Nephron (organoid): ENCODE measurements at regions not wholly inside any gene's neighbourhood (a gene's known extent, or its start where the extent isn't known, plus 50 kb on each side); places are given as distances from the start of the nearest gene placed in this dataset.
A peak's percentile ranks its signal among the peaks of the same experiment; 100 is the strongest.

Experiments
- H3K27ac Mint-ChIP-seq, 3 experiments: 2 replicates each; pipeline ENCODE4 v1.8.0; 2020; ENCODE audit warnings: mixed read lengths in 3 of 3, mild to moderate bottlenecking in 2 of 3, moderate library complexity in 1 of 3
- H3K27me3 Mint-ChIP-seq: 2 replicates; pipeline ENCODE4 v1.8.0; 2021; ENCODE audit warnings: low read depth, mild to moderate bottlenecking, moderate library complexity, mixed read lengths
- H3K36me3 Mint-ChIP-seq: 2 replicates; pipeline ENCODE4 v1.8.0; 2020; ENCODE audit warnings: low read depth, mixed read lengths
- H3K4me1 Mint-ChIP-seq: 2 replicates; pipeline ENCODE4 v1.8.0; 2020; ENCODE audit warnings: mixed read lengths
- H3K4me3 Mint-ChIP-seq, 3 experiments: 2 replicates each; pipeline ENCODE4 v1.8.0; 2020; ENCODE audit warnings: mild to moderate bottlenecking in 3 of 3, mixed read lengths in 3 of 3, moderate library complexity in 2 of 3
- H3K9me3 Mint-ChIP-seq: 2 replicates; pipeline ENCODE4 v1.8.0; 2020; ENCODE audit warnings: mixed read lengths
- CTCF ChIP-seq, 3 experiments: fragments of 200-600 bp; sonication (generic); IDR thresholded peaks; one replicate each; pipeline ENCODE4 v1.5.0; 2021; ENCODE audit warnings: antibody characterized with exemption in 3 of 3; ENCODE audit not compliant: unreplicated experiment in 3 of 3

GRCh38 chr10:111357859-111358258 is 281.0 kb downstream of the ADRA2A start:
- H3K27me3 Mint-ChIP-seq, result peaks cover 3% of the 10 kb centered on the region
- peaks cover 5% of the 10 kb centered on the region for H3K4me1 Mint-ChIP-seq
- no peaks in the 10 kb centered on the region for H3K36me3 Mint-ChIP-seq
- no peak for TF ChIP-seq CTCF (IDR thresholded peaks at IDR 0.05; ENCODE audit: unreplicated experiment in 3 of 3)
- H3K4me3 Mint-ChIP-seq, result no peak overlapping the region
- no peaks in the 10 kb centered on the region for H3K9me3 Mint-ChIP-seq
- H3K27ac Mint-ChIP-seq, result no peak overlapping the region

- no peak overlapping the region for H3K4me3 Mint-ChIP-seq
- peak; percentile 24 to 58 (median 36) for TF ChIP-seq CTCF (IDR thresholded peaks at IDR 0.05; ENCODE audit: unreplicated experiment in 3 of 3)
- peak overlapping the region in 1 of 3 experiments; percentile 4 for H3K27ac Mint-ChIP-seq
These were observed 283.6 kb downstream of the ADRA2A start for GRCh38 chr10:111360260-111360925.

GRCh38 chr10:111367531-111367930 is 290.7 kb downstream of the ADRA2A start:
- Mint-ChIP-seq H3K9me3 (no peaks in the 10 kb centered on the region), H3K4me3 (no peak overlapping the region), H3K27me3 (peaks cover 16% of the 10 kb centered on the region), H3K36me3 (no peaks in the 10 kb centered on the region), H3K4me1 (no peaks in the 10 kb centered on the region), H3K27ac (no peak overlapping the region)
- no peak for TF ChIP-seq CTCF (IDR thresholded peaks at IDR 0.05; ENCODE audit: unreplicated experiment in 3 of 3)

More at GRCh38 chr10:111360260-111360925, 283.6 kb downstream of the ADRA2A start:
- no peaks in the 10 kb centered on the region for H3K9me3 Mint-ChIP-seq
- no peaks in the 10 kb centered on the region for H3K36me3 Mint-ChIP-seq
- H3K27me3 Mint-ChIP-seq, result peaks cover 4% of the 10 kb centered on the region
- peaks cover 5% of the 10 kb centered on the region for H3K4me1 Mint-ChIP-seq

GRCh38 chr10:111370101-111370500 is 293.3 kb downstream of the ADRA2A start:
- H3K9me3 Mint-ChIP-seq, result no peaks in the 10 kb centered on the region
- no peak overlapping the region for H3K4me3 Mint-ChIP-seq
- H3K27me3 Mint-ChIP-seq, result peaks cover 23% of the 10 kb centered on the region
- TF ChIP-seq CTCF (IDR thresholded peaks at IDR 0.05; ENCODE audit: unreplicated experiment in 3 of 3), result no peak
- no peak overlapping the region for H3K27ac Mint-ChIP-seq
- H3K4me1 Mint-ChIP-seq, result no peaks in the 10 kb centered on the region
- no peaks in the 10 kb centered on the region for H3K36me3 Mint-ChIP-seq

GRCh38 chr10:111373696-111374095 is 296.9 kb downstream of the ADRA2A start:
- no peak overlapping the region for H3K4me3 Mint-ChIP-seq
- no peaks in the 10 kb centered on the region for H3K4me1 Mint-ChIP-seq
- H3K9me3 Mint-ChIP-seq, result no peaks in the 10 kb centered on the region
- no peak overlapping the region for H3K27ac Mint-ChIP-seq
- H3K36me3 Mint-ChIP-seq, result no peaks in the 10 kb centered on the region
- H3K27me3 Mint-ChIP-seq, result peaks cover 18% of the 10 kb centered on the region
- no peak for TF ChIP-seq CTCF (IDR thresholded peaks at IDR 0.05; ENCODE audit: unreplicated experiment in 3 of 3)

- Mint-ChIP-seq H3K4me3 (no peak overlapping the region), H3K4me1 (no peaks in the 10 kb centered on the region), H3K36me3 (no peaks in the 10 kb centered on the region), H3K9me3 (no peaks in the 10 kb centered on the region), H3K27me3 (no peaks in the 10 kb centered on the region), H3K27ac (no peak overlapping the region)
- no peak for TF ChIP-seq CTCF (IDR thresholded peaks at IDR 0.05; ENCODE audit: unreplicated experiment in 3 of 3)
These were observed 302.8 kb downstream of the ADRA2A start for GRCh38 chr10:111379534-111380187.
